NCI-H1930 (cell line): ENCODE measurements at regions not wholly inside any gene's neighbourhood (a gene's known extent, or its start where the extent isn't known, plus 50 kb on each side); places are given as distances from the start of the nearest gene placed in this dataset.

Source experiments
- DNase-seq, 2 experiments: peaks; one replicate each; lab custom pipeline; 2025; lab: John Stamatoyannopoulos, UW

DNA sequence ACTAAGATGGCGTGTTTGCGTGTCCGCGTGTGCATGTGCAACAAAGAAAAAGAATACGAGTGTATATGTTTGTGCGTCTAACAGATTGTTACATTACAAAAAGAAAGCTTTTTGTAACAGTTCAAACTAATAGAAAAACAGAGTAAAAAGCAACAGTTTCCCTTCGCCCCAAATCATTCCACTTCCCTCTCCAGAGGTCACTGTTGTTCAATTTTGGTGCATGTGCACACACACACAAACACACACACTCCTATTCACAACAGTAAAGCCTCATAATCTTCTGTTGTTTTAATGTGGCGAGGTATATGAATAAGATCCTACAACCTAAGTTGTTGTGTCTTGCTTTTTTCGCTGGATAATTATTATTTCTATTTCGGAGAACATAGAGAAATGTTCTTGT is 357.3 kb upstream of the SLC8A1 start:
- DNase-seq = no peak

GRCh38 chr2:40814616-40815015 is 362.7 kb upstream of the SLC8A1 start:
- DNase-seq = no peak

DNA sequence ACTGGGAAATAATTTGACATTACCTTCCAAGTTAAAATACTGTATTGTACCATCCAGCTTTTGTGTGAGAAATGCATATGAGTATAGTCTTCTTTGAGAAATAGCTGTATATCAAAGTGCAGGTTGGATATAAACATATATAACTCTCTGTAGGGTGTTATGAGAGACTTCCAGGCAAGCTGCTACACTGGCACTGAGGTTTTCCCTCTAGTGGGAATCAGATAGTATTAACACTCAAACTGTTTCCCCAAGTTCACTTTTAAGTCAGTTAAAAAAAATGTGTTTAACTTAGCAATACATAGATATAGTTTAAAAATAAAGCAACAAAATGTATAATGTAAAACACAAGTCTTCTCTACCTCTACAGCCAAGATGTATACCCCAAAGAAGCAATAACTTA is 368.4 kb upstream of the SLC8A1 start:
- DNase-seq = no peak

- no peak for DNase-seq
These were observed 371.6 kb upstream of the SLC8A1 start for GRCh38 chr2:40823478-40823877.

- no peak for DNase-seq
These were observed 372.4 kb upstream of the SLC8A1 start for GRCh38 chr2:40824278-40824677.

DNA sequence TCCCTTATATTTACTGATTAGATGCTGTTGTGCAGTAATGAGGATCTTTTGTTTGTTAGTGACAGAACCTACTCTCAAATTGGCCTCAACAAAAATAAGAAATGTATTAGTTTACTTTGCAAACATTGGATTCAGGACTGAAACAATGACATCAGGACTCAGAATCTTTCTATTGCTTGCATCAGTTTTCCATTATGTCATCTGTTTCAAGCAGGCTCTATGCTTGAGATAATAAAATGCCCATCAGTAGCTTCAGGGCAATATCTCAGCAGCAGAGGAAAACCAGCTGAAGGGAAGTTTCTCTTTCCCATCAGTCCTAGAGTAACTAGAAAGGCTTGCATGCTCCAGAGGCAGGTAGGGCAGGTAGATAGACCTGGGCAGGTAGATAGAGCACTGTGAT is 375.5 kb upstream of the SLC8A1 start:
- DNase-seq = peak in 1 of 2 experiments; percentile 27

- DNase-seq = no peak
These were observed 379.5 kb upstream of the SLC8A1 start for GRCh38 chr2:40831321-40831873.

DNA sequence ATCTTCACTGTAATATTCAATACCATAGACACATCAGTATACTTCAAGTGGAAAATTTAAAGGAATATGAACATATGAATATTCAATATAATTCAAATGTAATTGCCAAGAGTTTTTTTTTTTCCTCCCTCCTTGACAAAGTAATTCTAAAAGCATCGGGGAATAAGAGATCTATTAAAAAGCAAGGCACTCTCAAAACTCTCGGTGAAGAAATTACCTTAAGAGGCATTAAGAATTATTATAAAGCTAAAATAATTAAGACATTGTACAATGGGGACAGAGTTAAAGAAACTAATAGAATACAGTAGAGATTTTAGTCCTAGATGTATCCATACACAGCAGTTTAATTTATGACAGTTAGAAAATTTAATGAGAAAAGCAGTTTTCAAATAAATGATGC is 390.0 kb upstream of the SLC8A1 start:
- DNase-seq = no peak

DNA sequence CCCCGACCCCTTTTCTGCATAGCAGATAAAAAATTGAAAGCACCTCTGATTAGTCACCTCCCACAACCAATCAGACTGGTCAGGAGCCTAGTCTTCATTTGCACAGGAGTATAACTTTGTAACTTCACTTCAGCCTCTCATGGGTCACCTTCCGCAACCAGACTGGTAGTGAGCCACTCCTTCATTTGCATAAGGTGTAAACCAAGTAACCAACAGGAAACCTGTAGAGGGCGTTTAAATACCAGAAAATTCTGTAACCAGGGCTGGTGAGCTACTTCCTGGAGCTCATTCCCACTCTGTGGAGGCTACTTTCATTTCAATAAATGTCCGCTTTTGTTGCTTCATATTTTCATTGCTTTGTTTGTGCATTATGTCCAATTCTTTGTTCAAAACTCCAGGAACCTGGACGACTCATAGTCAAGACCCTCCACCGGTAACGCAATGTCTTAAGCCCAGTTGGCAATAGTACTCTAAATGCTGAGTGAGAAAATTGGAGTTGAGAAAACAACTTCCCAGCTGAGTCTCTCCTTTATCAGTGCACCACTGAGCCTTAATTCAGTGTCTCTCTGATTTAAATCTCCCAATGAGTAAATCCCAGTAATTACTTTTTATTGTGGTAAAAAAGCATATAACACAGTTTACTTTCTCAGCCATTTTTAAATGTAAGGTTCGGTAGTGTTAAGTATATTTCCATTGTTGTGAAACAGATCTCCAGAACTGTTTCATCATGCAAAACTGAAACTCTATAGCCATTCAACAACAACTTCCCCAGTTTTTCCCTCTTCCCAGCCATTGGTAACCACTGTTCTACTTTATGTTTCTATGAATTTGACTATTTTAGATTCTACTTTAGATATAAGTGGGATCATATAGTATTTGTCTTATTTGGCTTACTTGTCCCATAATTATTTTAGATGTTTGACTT is 392.7 kb upstream of the SLC8A1 start:
- no peak for DNase-seq

GRCh38 chr2:40851661-40852060 is 399.8 kb upstream of the SLC8A1 start:
- DNase-seq = no peak

DNA sequence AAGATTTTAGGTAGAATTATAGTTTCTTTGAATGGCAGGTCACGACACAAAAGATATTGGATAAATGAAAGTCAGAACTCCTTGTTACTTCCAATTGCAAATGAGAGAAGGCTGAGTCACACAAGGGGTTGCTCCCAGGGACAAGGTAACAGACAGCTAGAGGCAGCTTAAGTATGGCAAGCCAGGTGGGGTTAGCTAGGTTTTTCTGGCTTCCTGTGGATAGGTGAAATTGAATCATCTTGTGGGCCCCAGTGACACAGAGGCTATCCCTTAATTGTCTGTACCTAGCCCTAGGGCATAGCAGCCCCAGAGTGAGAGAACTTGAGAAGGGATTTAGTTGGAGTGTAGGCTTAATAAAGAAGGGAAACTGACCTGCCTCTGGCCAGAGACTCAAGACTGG is 407.7 kb upstream of the SLC8A1 start:
- no peak for DNase-seq

DNA sequence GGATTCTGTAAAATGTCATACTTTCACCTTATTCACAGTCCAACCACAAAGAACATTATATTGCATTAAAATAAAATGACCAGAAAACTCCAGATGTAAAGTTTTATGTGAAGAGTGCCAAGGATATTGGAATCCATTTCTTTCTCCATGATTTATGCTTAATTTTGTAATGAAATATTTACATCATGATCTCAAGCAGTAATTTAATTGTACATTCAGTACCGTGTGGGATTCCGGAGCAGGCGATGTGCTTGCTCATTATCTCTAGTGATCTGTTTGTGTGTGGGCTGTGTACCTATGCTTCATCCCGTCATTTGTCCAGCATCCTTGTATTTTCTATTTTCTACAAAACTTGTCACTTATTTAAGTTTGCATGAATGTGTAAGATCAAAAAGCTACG is 415.9 kb upstream of the SLC8A1 start:
- no peak for DNase-seq

DNA sequence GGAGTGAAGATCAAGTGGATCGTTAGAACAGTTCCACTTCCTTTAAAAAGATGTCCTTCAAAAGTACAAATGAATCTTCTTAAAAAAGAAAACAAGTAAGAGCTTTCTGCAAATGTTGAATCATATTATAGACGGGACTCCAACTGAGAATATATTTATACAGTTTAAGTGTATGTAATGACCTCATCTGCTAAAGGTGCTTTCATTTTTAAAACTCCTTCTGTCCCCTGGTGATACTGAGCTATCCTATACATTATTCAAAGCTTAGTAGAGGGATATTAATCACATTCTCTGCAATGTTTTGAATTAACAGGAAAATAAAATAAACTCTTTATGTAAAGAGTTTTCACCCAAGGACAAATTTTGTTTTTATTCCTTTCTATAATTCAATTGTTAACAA is 420.7 kb upstream of the SLC8A1 start:
- no peak for DNase-seq

DNA sequence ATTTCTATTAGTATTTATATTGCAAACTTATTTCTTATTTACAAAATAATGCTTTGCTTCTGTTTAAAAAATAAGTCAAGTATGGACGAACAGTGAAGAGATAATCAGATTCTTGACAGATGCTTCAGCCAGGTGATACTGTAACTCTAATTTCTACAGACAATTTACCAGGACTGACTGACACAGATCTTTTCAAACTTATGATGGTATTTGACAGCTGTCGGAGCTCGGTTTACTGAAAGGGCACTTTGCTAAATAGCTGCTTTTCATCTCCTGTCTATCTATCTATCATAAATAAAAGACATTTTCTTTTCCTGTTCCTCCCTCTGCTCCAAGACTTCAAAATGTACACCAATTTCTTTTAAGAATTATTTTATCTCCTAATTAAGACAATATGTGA is 422.5 kb upstream of the SLC8A1 start:
- DNase-seq = no peak

GRCh38 chr2:40877734-40878288 is 425.9 kb upstream of the SLC8A1 start:
- DNase-seq = no peak

GRCh38 chr2:40879305-40879704 is 427.4 kb upstream of the SLC8A1 start:
- DNase-seq = no peak

DNA sequence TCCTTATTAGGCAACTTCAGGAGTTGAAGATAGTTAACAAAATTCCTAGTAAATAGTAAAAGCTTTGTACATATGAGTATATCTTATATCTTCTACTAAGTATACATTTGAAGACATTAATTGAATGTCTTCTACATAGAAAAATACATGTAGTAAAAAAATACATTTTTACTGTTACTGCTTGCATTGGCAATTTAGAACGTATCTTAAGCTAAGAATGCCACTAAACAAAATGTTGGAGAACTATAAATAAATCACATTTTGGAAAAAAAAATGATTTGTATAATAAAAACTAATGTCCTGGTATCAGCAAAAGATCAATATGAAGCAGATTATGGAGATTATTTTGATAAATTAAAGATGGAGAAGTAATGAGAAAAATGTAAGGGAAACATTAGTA is 434.2 kb upstream of the SLC8A1 start:
- no peak for DNase-seq

- DNase-seq = no peak
These were observed 434.8 kb upstream of the SLC8A1 start for GRCh38 chr2:40886655-40887054.

DNA sequence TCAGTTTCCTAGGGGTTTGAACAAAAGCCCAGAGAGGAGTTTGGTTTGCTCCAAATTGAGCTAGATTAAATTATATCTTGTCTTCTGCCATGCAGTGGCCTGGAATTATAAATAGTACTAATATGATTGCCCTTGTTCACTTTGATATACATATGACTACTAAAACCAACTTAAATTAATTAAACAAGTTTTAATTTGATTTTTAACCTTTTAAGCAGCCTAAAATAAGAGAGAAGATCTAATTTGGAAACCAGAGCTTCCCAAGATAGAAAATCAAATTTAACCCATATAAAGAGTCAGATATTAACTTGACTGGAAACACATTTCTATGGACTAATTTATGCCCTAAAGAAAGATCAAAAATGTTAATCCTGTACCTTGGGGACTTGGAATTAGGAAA is 444.5 kb upstream of the SLC8A1 start:
- DNase-seq = no peak

GRCh38 chr2:40914666-40915065 is 462.8 kb upstream of the SLC8A1 start:
- no peak for DNase-seq

DNA sequence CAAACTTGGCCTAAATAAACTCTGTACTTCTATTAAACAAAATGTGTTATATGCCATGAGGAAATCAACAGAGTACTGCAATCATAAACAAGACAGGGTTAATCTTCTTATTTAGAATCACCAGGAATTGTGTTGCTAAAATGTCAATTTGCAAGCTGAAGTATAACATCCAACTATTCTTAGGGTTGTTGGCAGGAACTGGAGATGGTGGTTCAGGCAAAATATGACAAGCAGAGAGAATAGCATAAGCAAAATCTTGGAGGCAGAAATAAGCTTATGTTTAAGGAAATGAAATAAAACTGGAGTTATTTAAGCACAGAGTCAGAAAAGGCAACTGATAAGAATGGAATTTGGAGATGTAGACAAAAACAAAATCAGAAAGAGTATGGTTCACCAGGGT is 463.8 kb upstream of the SLC8A1 start:
- DNase-seq = no peak

DNA sequence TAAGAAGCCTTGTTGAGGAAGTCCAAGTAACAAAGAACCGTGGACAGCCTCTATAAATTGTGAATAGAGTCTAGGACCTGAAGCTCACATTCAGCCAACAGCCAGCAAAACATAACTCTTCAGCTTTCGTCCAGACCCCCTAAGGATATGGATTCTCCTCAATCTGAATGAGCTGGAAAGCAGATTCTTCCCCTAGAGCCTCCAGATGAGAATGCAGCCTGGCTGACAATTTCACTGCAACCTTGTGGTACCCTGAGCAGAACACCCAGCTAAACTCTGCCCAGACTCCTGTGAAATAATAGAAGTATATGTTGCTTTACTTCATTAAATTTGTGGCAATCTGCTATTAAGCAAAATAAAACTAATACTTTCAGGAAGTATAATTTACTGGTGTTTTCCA is 483.5 kb upstream of the SLC8A1 start:
- DNase-seq = no peak

DNA sequence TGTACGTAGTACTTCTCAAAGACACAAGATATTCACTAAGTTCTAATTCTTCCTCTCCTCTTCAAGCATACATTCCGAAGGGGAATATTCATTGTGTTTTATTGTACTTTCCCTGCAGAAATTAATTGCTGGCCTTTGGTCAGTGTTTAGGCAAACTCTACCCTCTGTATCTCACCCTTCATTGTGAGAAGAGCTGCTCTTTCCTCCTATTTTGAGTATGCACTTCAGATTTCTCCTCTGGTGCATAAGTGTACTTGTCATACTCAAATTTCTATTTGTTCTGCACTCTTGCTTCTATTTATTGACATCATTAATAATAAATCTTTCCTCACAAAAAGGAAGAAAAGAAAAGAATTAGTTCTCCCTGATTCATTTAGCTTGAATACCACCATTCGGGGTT is 485.4 kb upstream of the SLC8A1 start:
- no peak for DNase-seq

DNA sequence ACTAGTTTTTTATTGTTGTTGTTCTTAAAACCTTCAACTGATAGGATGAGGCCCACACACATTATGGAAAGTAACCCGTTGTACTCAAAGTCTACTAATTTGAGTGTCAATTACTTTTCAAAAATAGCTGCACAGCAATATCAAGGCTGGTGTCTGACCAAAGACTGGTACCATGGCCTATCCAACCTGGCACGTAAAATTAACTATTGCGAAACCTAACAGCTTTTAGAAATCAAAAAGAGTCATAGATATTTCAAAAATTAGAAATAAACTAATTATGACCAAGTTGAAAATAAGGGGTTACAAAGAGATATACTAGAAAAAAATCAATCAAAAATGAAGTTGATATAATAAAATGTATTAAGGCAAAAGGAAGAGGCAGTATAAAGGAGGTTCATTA is 501.5 kb upstream of the SLC8A1 start:
- no peak for DNase-seq
